ENCODE measurements at regions not wholly inside any gene's neighbourhood (a gene's known extent, or its start where the extent isn't known, plus 50 kb on each side); places are given as distances from the start of the nearest gene placed in this dataset.
A peak's percentile ranks its signal among the peaks of the same experiment; 100 is the strongest.
"Not testable (repeated sequence)": the region's sequence is repeated elsewhere in the genome, so short reads cannot be mapped to it uniquely, and the experiment has no call there.

DNA sequence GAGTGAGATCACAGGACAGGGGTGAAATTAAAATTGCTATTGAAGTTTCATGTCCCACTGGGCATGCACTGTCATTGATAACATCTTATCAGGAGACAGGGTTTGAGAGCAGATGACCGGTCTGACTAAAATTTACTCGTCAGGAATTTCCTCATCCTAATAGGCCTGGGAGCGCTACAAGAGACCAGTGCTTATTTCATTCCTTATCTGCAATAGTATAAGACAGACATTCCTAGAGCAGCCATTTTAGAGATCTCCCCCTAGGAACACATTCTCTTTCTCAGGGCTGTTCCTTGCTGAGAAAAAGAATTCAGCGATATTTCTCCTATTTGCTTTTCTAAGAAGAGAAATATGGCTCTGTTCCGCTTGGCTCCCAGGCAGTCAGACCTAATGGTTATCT, 181.4 kb upstream of the ETV3 start:
- Histone ChIP-seq H3K9me3 (no peaks in the 10 kb centered on the region), H3K27me3 (no peaks in the 10 kb centered on the region), H3K27ac (no peak overlapping the region), H3K4me3 (no peak overlapping the region), H3K4me1 (peaks cover 0 to 3% (median 0%) of the 10 kb centered on the region in 3 donors), H3K36me3 (no peaks in the 10 kb centered on the region)
- FAIRE-seq (no peak), ATAC-seq (no peak), DNase-seq (no peak)
- intact Hi-C loops (cut with DNase I): no loop called here
- WGBS, 2 donors: 90 to 93% methylated on average over 5 of the region's 5 CpGs
- TF ChIP-seq, protein P1, sequence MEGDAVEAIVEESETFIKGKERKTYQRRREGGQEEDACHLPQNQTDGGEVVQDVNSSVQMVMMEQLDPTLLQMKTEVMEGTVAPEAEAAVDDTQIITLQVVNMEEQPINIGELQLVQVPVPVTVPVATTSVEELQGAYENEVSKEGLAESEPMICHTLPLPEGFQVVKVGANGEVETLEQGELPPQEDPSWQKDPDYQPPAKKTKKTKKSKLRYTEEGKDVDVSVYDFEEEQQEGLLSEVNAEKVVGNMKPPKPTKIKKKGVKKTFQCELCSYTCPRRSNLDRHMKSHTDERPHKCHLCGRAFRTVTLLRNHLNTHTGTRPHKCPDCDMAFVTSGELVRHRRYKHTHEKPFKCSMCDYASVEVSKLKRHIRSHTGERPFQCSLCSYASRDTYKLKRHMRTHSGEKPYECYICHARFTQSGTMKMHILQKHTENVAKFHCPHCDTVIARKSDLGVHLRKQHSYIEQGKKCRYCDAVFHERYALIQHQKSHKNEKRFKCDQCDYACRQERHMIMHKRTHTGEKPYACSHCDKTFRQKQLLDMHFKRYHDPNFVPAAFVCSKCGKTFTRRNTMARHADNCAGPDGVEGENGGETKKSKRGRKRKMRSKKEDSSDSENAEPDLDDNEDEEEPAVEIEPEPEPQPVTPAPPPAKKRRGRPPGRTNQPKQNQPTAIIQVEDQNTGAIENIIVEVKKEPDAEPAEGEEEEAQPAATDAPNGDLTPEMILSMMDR (IDR thresholded peaks at IDR 0.05): no peak

DNA sequence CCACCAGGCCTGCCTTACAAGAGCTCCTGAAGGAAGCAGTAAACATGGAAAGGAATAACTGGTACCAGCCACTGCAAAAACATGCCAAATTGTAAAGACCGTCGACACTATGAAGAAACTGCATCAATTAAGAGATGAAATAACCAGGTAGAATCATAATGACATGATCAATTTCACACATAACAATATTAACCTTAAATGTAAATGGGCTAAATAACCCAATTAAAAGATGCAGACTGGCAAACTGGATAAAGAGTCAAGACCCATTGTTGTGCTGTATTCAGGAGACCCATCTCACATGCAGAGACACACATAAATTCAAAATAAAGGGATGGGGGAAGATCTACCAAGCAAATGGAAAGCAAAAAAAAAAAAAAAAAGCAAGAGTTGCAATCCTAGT, 179.0 kb upstream of the ETV3 start:
- intact Hi-C loops (cut with DNase I); H3K27me3 ChIP-seq; H3K4me1 ChIP-seq; H3K36me3 ChIP-seq; H3K27ac ChIP-seq; H3K9me3 ChIP-seq; H3K4me3 ChIP-seq; FAIRE-seq; DNase-seq; ATAC-seq: not testable (repeated sequence)
- 96 to 97% methylated on average over 2 of the region's 2 CpGs for WGBS, 2 donors

DNA sequence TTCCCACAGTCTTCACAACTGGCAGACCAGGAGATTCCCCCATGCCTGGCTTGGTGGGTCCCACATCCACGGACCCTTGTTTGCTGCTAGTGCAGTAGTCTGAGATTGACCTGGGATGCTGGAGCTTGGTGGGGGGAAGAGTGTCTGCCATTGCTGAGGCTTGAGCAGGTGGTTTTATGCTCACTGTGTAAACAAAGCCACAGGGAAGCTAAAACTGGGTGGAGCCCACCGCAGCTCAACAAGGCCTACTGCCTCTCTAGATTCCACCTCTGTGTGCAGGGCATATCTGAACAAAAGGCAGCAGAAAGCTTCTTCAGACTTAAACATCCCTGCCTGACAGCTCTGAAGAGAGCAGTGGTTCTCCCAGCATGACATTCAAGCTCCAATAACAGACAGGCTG, 177.3 kb upstream of the ETV3 start:
- intact Hi-C loops (cut with DNase I): no loop called here
- Histone ChIP-seq H3K27me3 (no peaks in the 10 kb centered on the region), H3K4me3 (no peak overlapping the region), H3K27ac (no peak overlapping the region), H3K9me3 (no peaks in the 10 kb centered on the region), H3K36me3 (no peaks in the 10 kb centered on the region), H3K4me1 (peaks cover 0 to 11% (median 4%) of the 10 kb centered on the region in 3 donors)
- no peak for ATAC-seq
- TF ChIP-seq, protein P1 (IDR thresholded peaks at IDR 0.05): no peak
- WGBS, 2 donors: 71 to 77% methylated on average over 2 of the region's 2 CpGs
- no peak for FAIRE-seq
- DNase-seq: no peak

GRCh38 chr1:157314408-157314807, 176.2 kb upstream of the ETV3 start:
- peaks cover 0 to 4% (median 0%) of the 10 kb centered on the region in 4 donors for H3K27me3 ChIP-seq
- intact Hi-C loops (cut with DNase I): no loop called here
- no peak overlapping the region for H3K27ac ChIP-seq
- peaks cover 0 to 11% (median 4%) of the 10 kb centered on the region in 3 donors for H3K4me1 ChIP-seq
- DNase-seq: no peak
- 22 to 32% methylated on average over 2 of the region's 2 CpGs for WGBS, 2 donors
- no peak overlapping the region for H3K4me3 ChIP-seq
- ATAC-seq: no peak
- no peak for FAIRE-seq
- H3K36me3 ChIP-seq: no peaks in the 10 kb centered on the region
- TF ChIP-seq, protein P1 (IDR thresholded peaks at IDR 0.05): no peak
- no peaks in the 10 kb centered on the region for H3K9me3 ChIP-seq

- TF ChIP-seq, protein P1 (IDR thresholded peaks at IDR 0.05): no peak
- FAIRE-seq (no peak), ATAC-seq (peak; percentile 36 to 82 (median 49)), DNase-seq (peak in 3 of 6 donors; percentile 14 to 37 (median 16))
- peaks cover 0 to 11% (median 4%) of the 10 kb centered on the region in 3 donors for H3K4me1 ChIP-seq
- H3K9me3 ChIP-seq: no peaks in the 10 kb centered on the region
- H3K4me3 ChIP-seq: no peak overlapping the region
- H3K27ac ChIP-seq: no peak overlapping the region
- H3K36me3 ChIP-seq: no peaks in the 10 kb centered on the region
- peaks cover 0 to 4% (median 0%) of the 10 kb centered on the region in 4 donors for H3K27me3 ChIP-seq
- 58 to 61% methylated on average over 3 of the region's 3 CpGs for WGBS, 2 donors
- intact Hi-C loops (cut with DNase I): no loop called here
Observed at GRCh38 chr1:157313240-157313807, 175.1 kb upstream of the ETV3 start.

Measured in pancreas (tissue), 10 donors.